ENCODE measurements at regions not wholly inside any gene's neighbourhood (a gene's known extent, or its start where the extent isn't known, plus 50 kb on each side); places are given as distances from the start of the nearest gene placed in this dataset.

DNA sequence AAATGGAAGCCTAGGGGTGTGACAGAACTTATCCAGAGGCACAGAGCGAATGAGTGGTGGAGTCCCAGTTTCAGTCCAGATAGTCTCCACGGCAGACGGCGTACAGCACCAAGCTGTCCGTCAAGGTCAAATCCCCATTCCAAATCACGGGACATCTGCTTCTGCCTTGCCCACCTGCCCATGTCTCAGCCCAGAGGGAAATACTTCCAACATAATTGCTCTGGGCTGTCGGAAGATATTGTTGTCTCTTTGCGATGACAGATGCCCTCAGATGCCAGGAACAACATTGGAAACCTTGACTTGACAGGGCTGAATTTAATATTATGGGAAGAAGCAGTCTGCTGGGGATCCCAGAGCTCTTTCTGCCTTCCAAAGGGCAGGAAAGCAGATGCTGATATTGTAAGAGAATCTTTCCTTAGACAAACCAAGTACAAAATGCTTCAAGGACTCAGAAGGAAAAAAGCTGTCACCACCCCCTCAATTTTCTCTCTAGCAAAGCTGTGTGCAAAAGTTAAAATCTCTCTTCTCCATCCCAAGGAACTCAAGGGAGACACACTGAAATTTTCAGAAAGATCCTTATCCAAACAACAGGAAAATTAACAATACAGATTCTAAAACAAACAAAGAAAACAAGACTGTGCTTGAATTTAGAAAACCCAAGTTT is 364.0 kb downstream of the LRATD1 start:
- no peak for TF ChIP-seq PPARA (CRISPR knock-in tag; IDR thresholded peaks at IDR 0.05; ENCODE audit: borderline replicate concordance)
- TF ChIP-seq, protein P1, sequence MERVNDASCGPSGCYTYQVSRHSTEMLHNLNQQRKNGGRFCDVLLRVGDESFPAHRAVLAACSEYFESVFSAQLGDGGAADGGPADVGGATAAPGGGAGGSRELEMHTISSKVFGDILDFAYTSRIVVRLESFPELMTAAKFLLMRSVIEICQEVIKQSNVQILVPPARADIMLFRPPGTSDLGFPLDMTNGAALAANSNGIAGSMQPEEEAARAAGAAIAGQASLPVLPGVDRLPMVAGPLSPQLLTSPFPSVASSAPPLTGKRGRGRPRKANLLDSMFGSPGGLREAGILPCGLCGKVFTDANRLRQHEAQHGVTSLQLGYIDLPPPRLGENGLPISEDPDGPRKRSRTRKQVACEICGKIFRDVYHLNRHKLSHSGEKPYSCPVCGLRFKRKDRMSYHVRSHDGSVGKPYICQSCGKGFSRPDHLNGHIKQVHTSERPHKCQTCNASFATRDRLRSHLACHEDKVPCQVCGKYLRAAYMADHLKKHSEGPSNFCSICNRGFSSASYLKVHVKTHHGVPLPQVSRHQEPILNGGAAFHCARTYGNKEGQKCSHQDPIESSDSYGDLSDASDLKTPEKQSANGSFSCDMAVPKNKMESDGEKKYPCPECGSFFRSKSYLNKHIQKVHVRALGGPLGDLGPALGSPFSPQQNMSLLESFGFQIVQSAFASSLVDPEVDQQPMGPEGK (CRISPR knock-in tag; IDR thresholded peaks at IDR 0.05; ENCODE audit: borderline replicate concordance) = no peak
- TF ChIP-seq, protein P2, sequence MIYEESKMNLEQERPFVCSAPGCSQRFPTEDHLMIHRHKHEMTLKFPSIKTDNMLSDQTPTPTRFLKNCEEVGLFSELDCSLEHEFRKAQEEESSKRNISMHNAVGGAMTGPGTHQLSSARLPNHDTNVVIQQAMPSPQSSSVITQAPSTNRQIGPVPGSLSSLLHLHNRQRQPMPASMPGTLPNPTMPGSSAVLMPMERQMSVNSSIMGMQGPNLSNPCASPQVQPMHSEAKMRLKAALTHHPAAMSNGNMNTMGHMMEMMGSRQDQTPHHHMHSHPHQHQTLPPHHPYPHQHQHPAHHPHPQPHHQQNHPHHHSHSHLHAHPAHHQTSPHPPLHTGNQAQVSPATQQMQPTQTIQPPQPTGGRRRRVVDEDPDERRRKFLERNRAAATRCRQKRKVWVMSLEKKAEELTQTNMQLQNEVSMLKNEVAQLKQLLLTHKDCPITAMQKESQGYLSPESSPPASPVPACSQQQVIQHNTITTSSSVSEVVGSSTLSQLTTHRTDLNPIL (CRISPR knock-in tag; IDR thresholded peaks at IDR 0.05; ENCODE audit: low read depth) = no peak
- no peak for TF ChIP-seq ZNF8 (CRISPR knock-in tag; IDR thresholded peaks at IDR 0.05)
